OCI-LY7 (cell line): ENCODE measurements at regions not wholly inside any gene's neighbourhood (a gene's known extent, or its start where the extent isn't known, plus 50 kb on each side); places are given as distances from the start of the nearest gene placed in this dataset.

ENCODE experiments used
- EZH2phosphoT487 ChIP-seq: fragments of 200-600 bp; sonication (generic); IDR thresholded peaks from 2 replicates; pipeline ENCODE4 v1.6.1; 2018; ENCODE audit warnings: low read depth, borderline replicate concordance, mild to moderate bottlenecking, mixed run types, antibody characterized with exemption, low read length, moderate library complexity, mixed read lengths
- TF ChIP-seq, protein P1 (sequence below): fragments of 200-600 bp; sonication (generic); conservative IDR thresholded peaks from 2 replicates; pipeline ENCODE4 v1.5.1; 2014; ENCODE audit warnings: mild to moderate bottlenecking, antibody characterized with exemption, low read length, moderate library complexity, mixed read lengths

DNA sequence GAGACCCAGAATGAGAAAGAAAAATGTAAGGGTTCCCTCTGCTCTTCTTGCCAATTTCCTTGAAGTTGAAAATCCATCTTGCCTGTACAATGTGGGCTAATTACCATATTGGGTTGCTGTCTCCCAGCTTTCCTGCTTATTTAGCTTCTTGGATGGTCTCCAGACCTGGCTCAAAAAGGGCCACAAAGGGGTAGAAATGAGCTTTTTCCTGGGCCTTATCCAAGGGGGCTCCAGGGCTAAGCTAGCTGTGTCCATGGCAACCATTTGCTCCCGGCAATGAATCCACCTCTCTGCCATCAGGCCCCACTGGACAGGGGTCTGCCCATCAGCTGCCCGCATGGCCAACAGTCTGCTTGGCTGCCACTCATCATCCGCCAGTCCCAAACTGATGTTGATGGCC, 85.0 kb downstream of the BOD1L2 start:
- TF ChIP-seq, protein P1, sequence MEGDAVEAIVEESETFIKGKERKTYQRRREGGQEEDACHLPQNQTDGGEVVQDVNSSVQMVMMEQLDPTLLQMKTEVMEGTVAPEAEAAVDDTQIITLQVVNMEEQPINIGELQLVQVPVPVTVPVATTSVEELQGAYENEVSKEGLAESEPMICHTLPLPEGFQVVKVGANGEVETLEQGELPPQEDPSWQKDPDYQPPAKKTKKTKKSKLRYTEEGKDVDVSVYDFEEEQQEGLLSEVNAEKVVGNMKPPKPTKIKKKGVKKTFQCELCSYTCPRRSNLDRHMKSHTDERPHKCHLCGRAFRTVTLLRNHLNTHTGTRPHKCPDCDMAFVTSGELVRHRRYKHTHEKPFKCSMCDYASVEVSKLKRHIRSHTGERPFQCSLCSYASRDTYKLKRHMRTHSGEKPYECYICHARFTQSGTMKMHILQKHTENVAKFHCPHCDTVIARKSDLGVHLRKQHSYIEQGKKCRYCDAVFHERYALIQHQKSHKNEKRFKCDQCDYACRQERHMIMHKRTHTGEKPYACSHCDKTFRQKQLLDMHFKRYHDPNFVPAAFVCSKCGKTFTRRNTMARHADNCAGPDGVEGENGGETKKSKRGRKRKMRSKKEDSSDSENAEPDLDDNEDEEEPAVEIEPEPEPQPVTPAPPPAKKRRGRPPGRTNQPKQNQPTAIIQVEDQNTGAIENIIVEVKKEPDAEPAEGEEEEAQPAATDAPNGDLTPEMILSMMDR, result no peak
- no peak for TF ChIP-seq EZH2phosphoT487
